Spleen (tissue), 11 donors: ENCODE measurements at regions not wholly inside any gene's neighbourhood (a gene's known extent, or its start where the extent isn't known, plus 50 kb on each side); places are given as distances from the start of the nearest gene placed in this dataset.

Experiments used
- DNase-seq: peaks from one replicate; pipeline ENCODE4 v3.0.0-alpha.2; 2020
- H3K27ac ChIP-seq, 8 donors: fragments of 200-600 bp; sonication (generic) in 7 of 8; 1 replicate in 4 of 8; 2 replicates in 4 of 8; pipeline versions ENCODE4 v1.5.0 to v1.8.0; 2016 to 2021; ENCODE audit warnings: inconsistent platforms in 4 of 8, mild to moderate bottlenecking in 4 of 8, moderate library complexity in 1 of 8
- H3K27me3 ChIP-seq, 7 donors: fragments of 200-600 bp; sonication (generic) in 6 of 7; replicated peaks in 1 of 7; 1 replicate in 4 of 7; 2 replicates in 3 of 7; pipeline versions ENCODE4 v1.5.0 to v1.8.0; 2016 to 2021; ENCODE audit warnings: inconsistent platforms in 3 of 7, mild to moderate bottlenecking in 1 of 7
- H3K36me3 ChIP-seq, 6 donors: fragments of 200-600 bp; sonication (generic) in 5 of 6; 1 replicate in 4 of 6; 2 replicates in 2 of 6; pipeline versions ENCODE4 v1.5.0 to v1.8.0; 2016 to 2021; ENCODE audit warnings: inconsistent platforms in 2 of 6
- H3K4me1 ChIP-seq, 6 donors: fragments of 200-600 bp; sonication (generic) in 5 of 6; 1 replicate in 3 of 6; 2 replicates in 3 of 6; pipeline versions ENCODE4 v1.5.0 to v1.8.0; 2016 to 2021; ENCODE audit warnings: inconsistent platforms in 3 of 6
- H3K4me3 ChIP-seq, 8 donors: fragments of 200-600 bp; sonication (generic) in 7 of 8; 1 replicate in 4 of 8; 2 replicates in 4 of 8; pipeline versions ENCODE4 v1.5.0 to v1.8.0; 2016 to 2021; ENCODE audit warnings: inconsistent platforms in 4 of 8, mild to moderate bottlenecking in 4 of 8, moderate library complexity in 2 of 8
- H3K9me3 ChIP-seq, 8 donors: fragments of 200-600 bp; sonication (generic) in 7 of 8; 1 replicate in 4 of 8; 2 replicates in 4 of 8; pipeline versions ENCODE4 v1.5.0 to v1.8.0; 2016 to 2021; ENCODE audit warnings: inconsistent platforms in 4 of 8
- CTCF ChIP-seq, 11 experiments: fragments of 200-600 bp in 7 of 11; fragments of 450-650 bp in 4 of 11; sonication (generic) in 4 of 11; IDR thresholded peaks in 8 of 11; conservative IDR thresholded peaks in 3 of 11; 1 replicate in 7 of 11; 2 replicates in 4 of 11; pipeline versions ENCODE4 v1.4.0 to v1.8.0; 2016 to 2021; ENCODE audit warnings: antibody characterized with exemption in 11 of 11, inconsistent platforms in 4 of 11, mild to moderate bottlenecking in 1 of 11
- POLR2A ChIP-seq, 3 donors: fragments of 450-650 bp; IDR thresholded peaks; one replicate each; pipeline ENCODE4 v1.5.1; 2017; ENCODE audit warnings: antibody characterized with exemption in 3 of 3, mild to moderate bottlenecking in 1 of 3
- POLR2AphosphoS5 ChIP-seq, 3 donors: sonication (generic); formaldehyde crosslinking; IDR thresholded peaks; one replicate each; pipeline ENCODE4 v1.5.1; 2017; ENCODE audit warnings: antibody characterized with exemption in 3 of 3
- WGBS, 5 donors: extraction: QIAGEN DNeasy Blood & Tissue Kit in 3 of 5; methylation state at CpG; one replicate each; pipeline versions ENCODE4 v1.1.5 to v1.1.7; 2013 to 2018; 5-methylcytosine and 5-hydroxymethylcytosine counted together
- intact Hi-C: fragments of 100-400 bp; cut with DNase I; formaldehyde crosslinking; loops from one replicate; pipeline ENCODE4 v1.15.0; 2023; ENCODE audit warnings: low total_unique reads
- donor health status: healthy with polysubstance abuse.
- donor health status: DM: no; HTN: no; CAD: no; lungs with moderate emphysema.
- donor health status: DM: no; HTN: no; CAD: no.
- donor health status: Bipolar disorder and iron deficiency.
- donor health status: healthy.
- donor health status: DM: no; HTN: no; CAD: no.
- donor health status: DM: yes; HTN: yes; CAD: no.

DNA sequence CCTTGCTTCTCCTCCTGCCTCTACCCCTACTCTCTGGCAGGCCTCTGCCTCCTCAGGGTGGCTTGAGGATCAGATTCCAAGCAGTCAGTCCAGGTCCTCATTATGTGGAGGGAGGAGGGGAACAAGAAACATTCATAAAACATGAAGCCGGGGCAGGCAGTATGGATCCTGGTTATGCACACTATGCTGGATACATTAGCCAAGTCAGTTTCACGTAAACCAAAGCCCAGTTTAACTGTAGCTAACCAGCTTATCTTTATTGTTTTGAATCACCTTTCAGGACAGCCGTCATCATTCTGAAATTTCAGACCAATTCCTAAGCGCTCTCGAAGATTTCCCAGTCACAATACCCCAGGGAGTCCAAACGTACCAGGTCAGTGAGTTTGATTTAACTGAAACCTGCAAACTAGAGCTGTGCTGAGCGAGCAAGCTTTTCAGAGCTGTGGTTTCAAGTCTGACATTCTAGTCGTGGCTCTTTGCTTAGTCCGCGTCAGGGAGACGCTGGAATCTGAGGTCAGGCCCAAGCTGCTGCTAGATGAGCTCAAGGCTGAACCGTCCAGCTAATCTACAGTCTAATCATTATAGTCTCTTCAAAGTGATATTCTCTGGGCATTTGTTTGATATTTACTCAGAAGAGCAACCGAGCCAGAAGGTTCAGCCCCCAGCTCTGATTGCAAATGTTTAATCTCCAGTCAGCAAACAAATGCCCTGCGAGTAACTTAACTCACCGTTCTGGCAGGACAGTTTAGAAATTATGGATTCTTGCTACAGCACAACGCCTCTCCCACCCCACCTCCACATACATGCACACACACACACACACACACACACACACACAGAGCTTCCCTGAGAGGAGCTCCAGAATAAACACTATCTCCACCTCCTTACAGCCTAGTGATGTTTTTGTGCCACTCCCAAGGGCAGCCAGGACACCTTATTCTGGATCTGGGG is 63.8 kb upstream of the BZW1 start:
- H3K36me3 ChIP-seq: no peaks in the 10 kb centered on the region
- H3K9me3 ChIP-seq: no peaks in the 10 kb centered on the region
- no peak overlapping the region for H3K27ac ChIP-seq
- no peak overlapping the region for H3K4me3 ChIP-seq
- H3K4me1 ChIP-seq: no peaks in the 10 kb centered on the region
- no peak for DNase-seq
- H3K27me3 ChIP-seq: peaks cover 0 to 4% (median 0%) of the 10 kb centered on the region in 7 donors
- WGBS, 5 donors: 74 to 81% (median 77%) methylated on average over 16 of the region's 16 CpGs
- intact Hi-C loops: no loop called here
- TF ChIP-seq POLR2A (IDR thresholded peaks at IDR 0.05): no peak
- TF ChIP-seq CTCF (IDR thresholded peaks at IDR 0.05 in 8 of 11, conservative IDR thresholded peaks at IDR 0.05 in 3 of 11): no peak
- no peak for TF ChIP-seq POLR2AphosphoS5 (IDR thresholded peaks at IDR 0.05)

DNA sequence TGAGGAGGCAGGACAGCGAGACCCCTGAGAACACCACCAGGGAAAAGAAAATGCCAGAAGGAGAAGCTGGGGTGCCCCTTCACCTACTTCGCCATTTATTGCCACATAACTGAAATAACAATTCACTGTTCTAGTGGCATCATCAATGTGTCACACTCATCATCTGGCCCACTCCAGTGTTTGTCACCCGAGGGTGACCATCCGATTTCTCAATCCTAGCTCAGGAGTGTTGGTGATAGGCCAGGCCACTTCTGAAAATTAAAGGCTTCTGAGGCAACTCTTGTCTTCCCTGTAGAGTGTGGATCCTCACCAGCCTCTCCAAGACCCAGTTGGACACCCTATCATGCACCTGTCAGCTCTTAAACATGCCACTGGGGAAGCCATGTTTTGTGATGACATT is 62.9 kb upstream of the BZW1 start:
- no peak for DNase-seq
- intact Hi-C loops: no loop called here
- Histone ChIP-seq H3K4me3 (no peak overlapping the region), H3K4me1 (no peaks in the 10 kb centered on the region), H3K36me3 (no peaks in the 10 kb centered on the region), H3K27ac (no peak overlapping the region), H3K9me3 (no peaks in the 10 kb centered on the region), H3K27me3 (peaks cover 0 to 4% (median 0%) of the 10 kb centered on the region in 7 donors)
- 72 to 99% (median 84%) methylated on average over 4 of the region's 4 CpGs for WGBS, 5 donors
- no peak for TF ChIP-seq POLR2A (IDR thresholded peaks at IDR 0.05)
- TF ChIP-seq CTCF (IDR thresholded peaks at IDR 0.05 in 8 of 11, conservative IDR thresholded peaks at IDR 0.05 in 3 of 11): no peak
- TF ChIP-seq POLR2AphosphoS5 (IDR thresholded peaks at IDR 0.05): no peak

GRCh38 chr2:200749631-200750322 is 61.9 kb upstream of the BZW1 start:
- WGBS, 5 donors: 86 to 94% (median 92%) methylated on average over 4 of the region's 4 CpGs
- DNase-seq: no peak
- intact Hi-C loops: no loop called here

More at GRCh38 chr2:200749631-200750322, 61.9 kb upstream of the BZW1 start:
- Histone ChIP-seq H3K36me3 (no peaks in the 10 kb centered on the region), H3K9me3 (no peaks in the 10 kb centered on the region), H3K4me1 (no peaks in the 10 kb centered on the region), H3K27me3 (peaks cover 0 to 4% (median 0%) of the 10 kb centered on the region in 7 donors), H3K4me3 (no peak overlapping the region), H3K27ac (no peak overlapping the region)
- TF ChIP-seq CTCF (IDR thresholded peaks at IDR 0.05 in 8 of 11, conservative IDR thresholded peaks at IDR 0.05 in 3 of 11) (no peak), POLR2A (IDR thresholded peaks at IDR 0.05) (no peak), POLR2AphosphoS5 (IDR thresholded peaks at IDR 0.05) (no peak)
